ENCODE measurements at regions not wholly inside any gene's neighbourhood (a gene's known extent, or its start where the extent isn't known, plus 50 kb on each side); places are given as distances from the start of the nearest gene placed in this dataset.
"Not testable (repeated sequence)": the region's sequence is repeated elsewhere in the genome, so short reads cannot be mapped to it uniquely, and the experiment has no call there.

DNA sequence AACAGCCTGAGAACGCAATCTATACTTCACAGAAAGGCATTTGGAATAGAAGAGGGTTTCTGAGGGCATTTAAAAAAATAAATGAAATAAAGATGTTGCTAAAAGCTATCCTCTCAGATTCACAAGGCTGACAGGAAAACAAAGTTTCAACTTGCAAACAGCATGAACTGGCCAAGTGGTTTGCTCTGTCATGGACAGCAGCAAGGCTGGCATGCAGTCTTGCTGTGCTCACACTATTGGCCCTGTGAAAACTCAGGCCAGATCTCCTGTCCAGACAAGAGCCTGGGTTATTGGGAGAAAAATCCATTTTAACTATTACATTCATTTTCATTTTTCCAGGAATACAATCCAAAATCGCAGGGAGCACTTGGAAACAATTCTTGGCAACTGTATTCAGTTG lies 506.2 kb upstream of the SLC35B3 start:
- DNase-seq: no peak

DNA sequence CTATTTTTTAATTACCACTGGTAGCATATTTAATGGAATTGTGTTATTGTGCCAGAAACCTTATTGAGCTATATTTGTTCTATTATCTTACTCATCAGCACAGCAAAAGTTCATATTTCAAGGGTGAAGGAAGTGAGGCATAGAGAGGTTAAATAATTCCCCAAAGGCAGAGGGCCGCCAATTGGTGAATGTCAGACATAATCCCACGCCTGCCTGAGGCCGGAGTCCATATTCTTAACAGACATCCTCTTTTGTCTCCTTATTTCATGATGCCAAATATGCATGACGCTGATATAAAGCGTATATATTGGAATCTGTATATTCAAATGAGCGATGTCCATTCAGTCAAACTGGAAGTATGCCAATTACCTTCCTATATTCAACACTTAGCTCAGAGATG lies 505.0 kb upstream of the SLC35B3 start:
- peak in 1 of 2 experiments; percentile 18 for DNase-seq

DNA sequence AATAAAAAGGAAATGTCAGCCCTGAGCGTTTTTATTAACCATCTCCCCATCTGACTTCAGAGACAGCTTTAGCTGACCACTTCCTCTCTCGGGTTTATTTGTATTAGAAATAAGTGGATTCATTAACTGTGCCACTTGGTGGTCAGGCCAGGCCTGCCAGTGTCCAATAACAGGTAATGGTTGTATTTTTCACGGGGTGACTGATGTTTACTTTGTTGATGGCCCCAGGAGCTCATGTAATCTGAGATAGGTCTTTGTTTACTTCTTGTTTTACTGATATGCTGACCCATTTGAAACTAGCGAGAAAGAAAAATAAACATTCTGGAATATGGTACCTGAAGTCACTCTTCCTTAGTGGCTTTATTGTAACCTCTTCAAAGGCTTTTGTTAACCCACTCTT lies 504.3 kb upstream of the SLC35B3 start:
- DNase-seq: peak; percentile 40 to 61

DNA sequence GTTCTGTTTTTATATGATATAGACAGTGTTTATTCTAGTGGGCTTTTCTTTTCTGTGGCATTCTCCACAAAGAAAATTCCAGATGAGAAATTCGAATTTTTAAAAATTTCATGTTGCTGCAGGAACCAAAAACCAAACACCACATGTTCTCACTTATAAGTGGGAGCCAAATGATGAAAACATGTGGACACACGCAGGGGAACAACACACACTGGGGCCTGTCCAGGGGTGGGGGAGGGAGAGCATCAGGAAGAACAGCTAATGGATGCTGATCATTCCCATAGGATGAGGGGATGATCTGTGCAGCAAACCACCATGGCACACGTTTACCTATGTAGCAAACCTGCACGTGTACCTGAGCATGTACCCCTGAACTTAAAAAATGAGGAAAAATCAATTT lies 499.0 kb upstream of the SLC35B3 start:
- DNase-seq: no peak

DNA sequence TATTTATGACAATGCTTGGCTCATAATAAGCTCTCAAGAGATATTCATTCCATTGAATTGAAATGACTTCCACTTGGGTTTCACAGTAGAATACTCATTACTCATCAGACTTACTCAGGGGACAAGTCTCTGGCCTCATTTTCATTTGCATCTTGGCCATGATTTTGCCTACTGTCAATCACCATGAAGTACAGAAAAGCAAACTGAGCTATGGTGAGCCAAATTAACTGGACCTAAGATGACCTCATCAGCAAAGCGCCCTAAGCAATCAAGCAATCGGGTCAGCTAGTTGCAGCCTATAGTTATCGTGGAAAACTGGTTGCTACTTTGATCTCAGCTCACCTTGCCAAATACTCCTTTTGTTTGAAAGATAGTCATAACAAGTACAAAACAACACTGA lies 494.7 kb upstream of the SLC35B3 start:
- DNase-seq: no peak

DNA sequence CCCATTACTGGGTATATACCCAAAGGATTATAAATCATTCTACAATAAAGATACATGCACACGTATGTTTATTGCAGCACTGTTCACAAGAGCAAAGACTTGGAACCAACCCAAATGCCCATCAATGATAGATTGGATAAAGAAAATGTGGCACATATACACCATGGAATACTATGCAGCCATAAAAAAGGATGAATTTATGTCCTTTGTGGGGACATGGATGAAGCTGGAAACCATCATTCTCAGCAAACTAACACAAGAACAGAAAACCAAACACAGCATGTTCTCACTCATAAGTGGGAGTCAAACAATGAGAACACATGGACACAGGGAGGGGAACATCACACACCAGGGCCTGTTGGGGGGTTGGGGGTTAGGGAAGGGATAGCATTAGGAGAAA lies 484.9 kb upstream of the SLC35B3 start:
- not testable (repeated sequence) for DNase-seq

DNA sequence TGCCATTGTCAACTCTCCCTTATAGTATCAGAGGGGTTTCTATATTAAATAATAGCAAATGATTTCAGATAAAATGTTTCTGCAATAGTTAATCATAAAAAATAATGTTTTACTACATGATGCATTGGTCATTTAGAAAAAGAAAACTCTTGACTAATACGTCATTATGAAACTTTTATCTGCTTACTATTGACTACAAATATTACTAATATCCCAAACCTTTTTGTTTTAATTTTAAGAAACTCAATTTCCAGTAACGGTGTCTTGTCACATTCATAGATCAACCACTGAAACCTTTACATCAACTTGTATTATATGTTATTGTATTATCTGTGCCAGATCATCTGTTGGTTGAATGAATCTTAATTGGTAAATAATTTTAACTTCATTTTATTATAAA lies 482.9 kb upstream of the SLC35B3 start:
- DNase-seq: no peak

DNA sequence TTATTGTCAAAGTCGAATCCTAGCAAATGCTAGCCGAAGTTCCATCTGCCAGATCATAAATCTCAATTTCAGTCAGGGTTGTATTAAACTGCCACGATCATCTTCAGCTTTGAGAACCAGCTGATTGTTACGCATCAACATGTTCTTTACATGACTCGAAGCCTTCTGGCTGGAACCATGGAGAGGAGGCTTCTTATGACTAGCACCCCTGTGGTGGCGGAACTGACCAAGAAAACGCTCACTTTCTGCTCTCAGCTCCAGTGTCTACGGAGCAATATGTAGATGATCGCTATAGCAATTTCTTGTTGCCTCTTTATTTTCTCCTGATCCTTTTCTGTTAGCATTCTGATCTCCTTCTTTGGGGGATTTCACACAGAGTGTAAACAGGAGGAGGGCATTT lies 479.4 kb upstream of the SLC35B3 start:
- DNase-seq: no peak

DNA sequence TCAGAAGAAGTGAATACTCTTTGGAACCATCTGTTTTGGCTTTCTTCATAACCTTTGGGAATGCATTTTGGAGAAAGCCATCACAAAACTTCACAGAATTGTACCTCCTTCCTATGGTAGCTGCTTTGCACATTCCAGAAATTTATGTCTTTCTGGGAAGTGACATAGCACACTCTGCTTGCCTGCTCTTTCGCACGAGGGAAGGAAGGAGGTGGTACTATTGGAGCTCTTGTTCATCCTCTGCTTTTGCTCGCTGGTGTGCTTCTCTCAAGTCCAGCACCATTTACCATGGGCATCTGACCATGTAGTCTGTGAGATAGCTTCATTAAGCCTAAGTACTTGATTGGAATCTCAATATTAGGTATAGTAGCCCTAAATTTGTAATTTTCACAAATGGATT lies 473.3 kb upstream of the SLC35B3 start:
- DNase-seq: no peak

DNA sequence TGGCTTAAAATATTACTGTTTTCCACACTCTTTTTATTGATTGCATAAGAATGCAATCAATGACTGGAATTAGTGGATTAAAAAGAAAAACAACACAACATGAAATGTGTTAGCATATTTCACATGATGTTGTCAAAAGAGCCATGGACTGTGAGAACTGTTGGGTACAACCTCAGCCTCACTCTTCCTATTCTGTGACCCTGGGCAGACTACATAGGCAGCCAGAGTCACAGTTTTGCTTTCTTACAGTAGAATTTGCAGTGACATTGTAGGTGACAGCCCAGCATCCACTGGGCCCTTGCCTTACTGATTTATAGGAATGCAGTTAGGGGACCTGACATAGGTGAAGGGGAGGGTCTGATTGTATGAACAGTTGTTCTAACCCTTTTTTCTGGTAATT lies 471.4 kb upstream of the SLC35B3 start:
- no peak for DNase-seq

DNA sequence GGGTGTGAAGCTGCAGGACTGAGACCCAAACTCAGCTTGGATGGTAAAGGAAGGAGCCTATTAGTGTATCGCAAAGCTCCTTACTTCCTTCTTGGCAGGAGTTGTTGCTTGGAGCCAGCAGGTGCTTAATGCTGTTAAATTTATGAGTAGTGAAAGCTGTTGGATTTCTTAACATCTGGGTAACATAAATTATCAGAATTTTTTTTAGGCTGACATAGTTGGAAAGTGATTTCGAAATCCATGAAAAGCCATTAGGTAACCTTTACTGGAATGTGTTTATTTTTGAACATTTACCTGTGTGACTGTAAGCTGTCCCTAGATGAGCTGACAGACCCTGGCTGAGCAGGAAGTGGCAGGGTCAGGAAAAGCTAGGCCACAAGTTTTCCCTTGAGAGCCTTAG lies 470.4 kb upstream of the SLC35B3 start:
- no peak for DNase-seq

DNA sequence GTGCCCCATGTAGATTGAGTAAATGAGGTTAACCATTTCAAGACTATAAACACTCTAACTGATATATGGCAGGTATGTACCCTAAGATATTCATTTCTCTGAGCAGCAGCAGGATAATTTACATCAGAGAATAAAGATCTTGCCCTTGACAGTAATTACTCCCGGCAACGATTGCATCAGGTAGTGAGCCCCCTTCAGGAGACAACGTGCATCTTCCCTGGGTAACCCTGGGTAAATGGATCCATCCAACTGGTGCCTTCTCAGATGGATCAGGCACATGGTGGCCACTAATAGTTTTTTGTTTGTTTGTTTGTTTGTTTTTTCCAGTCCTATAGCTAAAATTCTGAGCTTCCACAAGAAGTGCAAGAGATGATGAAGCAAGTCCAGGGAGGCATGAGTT lies 469.4 kb upstream of the SLC35B3 start:
- DNase-seq: no peak

DNA sequence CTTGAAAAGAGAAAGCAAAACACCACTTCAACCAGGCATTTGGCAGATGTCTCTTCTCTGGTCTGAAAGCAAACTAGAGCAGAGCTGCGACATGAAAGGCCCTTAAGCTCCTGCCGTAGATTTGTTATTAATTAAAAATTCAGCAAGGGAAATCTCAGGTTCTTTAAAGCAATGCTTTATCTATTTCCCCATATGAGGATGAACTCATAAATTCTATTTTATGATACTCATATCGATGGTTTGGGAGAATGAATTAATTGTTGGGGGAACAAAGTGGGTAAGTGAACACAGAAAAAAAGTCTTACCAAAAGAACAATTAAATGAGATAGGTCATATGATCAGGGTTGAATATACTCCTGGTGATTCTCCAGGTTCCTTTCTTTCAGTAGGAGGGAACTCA lies 464.7 kb upstream of the SLC35B3 start:
- DNase-seq: no peak

DNA sequence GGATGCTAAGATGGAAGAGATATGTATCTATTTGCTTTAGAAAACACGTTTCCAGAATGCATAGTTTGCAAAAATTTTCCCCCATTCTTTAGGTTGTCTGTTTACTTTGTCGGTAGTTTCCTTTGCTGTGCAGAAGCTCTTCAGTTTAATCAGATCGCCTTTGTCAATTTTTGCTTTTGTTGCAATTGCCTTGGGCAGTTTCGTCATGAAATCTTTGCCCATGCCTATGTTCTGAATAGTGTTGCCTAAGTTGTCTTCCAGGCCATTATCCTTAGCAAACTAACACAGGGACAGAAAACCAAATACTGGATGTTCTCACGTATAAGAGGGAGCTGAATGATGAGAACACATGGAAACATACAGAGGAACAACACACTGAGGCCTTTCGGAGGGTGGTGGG lies 454.2 kb upstream of the SLC35B3 start:
- DNase-seq: no peak

DNA sequence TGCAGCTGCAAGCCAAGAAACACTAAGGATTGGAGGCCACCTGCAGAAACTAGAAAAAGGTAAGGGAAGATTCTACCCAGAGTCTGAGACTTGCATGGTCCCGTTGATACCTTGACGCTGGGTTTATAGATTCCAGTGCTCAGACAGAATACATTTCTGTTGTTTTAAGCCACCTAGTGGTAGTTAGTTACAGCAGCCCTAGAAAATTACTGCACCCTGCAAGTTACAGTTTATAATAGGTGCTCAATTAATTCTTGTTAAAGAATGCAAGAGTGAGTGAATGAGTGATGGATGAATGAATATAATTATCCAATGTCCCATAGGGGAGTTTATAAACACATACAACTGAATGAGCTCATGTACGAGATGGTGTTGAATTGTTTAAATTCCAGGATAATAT lies 453.1 kb upstream of the SLC35B3 start:
- peak in 1 of 2 experiments; percentile 18 for DNase-seq

DNA sequence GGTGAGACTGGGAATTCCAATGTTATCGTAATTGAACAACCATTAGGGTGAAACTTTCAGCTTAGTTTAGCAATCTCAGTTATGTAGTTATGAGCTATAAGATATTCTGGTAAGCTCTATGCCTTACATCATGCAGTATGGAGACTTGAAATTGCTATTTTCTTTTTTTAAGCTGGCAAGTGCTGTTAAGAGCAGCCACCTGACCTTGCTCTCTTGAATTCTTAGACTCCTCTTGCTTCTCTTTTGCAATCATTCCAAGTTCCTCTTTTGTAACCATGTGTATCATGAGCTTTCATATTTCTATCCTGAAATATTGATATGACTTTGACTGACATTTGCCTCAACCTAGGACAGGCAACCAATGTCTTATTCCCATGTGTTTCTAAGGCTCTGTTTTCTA lies 446.3 kb upstream of the SLC35B3 start:
- no peak for DNase-seq

DNA sequence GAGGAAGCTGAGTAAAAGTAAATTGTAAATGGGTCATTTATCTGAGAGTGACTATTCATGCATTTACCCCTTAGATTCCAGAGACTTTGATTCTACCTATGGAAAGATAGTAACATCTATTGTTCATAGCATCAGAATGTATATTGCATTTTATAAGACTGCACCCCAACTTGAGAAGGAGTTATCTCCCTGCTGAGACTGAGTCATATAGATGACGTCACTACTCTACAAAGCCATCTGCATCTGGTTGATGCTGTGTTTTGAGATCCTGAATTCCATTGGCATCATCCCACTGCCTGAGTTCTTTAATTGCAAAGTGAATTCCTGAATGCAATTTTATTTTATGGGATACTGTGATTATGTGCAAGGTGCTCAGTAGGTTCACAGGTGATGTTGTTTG lies 444.0 kb upstream of the SLC35B3 start:
- DNase-seq: no peak

DNA sequence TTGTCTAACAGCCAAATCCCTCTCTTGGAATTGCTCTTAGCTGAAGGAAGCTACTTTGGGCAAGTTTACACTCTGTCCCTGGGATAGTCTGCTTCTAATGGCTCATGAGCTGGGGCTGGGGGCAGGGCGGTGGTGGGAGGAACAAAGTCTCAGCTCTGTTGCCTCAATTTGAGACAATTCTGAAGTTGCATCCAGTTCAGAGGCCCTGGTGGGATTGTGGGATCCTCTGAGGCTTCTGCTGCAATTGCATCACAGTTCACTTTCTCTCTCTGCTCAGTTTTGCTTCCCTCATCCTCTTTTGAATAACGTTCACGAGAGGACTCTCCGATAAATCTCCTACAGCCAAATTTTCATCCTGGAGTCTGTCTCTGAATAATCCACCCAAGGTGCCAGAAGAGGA lies 440.6 kb upstream of the SLC35B3 start:
- no peak for DNase-seq

DNA sequence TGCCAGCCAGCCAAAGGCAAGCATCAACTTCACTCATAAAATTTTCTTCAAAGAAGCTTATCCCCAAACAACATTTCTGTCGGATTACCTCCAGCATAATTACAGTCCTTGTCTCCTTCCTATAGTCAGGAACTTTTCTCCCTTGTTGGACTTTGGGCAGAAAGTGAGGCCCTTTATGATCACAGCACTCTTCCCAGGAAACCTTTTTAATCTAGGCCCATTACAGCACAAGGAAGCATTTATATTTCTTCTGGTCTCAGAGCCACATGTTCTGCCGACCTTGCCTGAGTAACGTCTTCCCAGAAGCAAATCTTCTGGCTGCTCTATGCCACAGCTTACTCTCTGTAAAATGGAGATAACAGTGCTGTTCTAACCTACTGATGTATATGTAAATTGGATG lies 437.2 kb upstream of the SLC35B3 start:
- no peak for DNase-seq

DNA sequence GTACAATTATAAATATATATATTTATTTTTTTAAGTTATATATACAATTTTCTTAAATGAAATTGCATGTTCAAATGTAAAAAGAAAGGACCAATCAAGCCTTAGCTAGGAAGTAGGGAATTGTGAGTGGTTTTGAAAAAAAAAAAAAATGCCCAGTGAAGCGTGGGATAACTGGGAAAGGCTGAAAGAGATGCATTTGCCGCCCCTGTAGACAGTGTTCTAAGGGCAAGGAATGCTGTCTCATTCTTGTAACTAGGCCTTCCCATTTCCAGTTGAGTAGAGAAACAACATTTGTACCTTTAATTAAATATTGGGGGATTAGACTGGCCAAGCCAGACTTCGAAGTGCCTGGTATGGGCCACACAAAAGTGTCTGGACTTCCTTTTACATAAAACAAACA lies 430.1 kb upstream of the SLC35B3 start:
- DNase-seq: no peak

DNA sequence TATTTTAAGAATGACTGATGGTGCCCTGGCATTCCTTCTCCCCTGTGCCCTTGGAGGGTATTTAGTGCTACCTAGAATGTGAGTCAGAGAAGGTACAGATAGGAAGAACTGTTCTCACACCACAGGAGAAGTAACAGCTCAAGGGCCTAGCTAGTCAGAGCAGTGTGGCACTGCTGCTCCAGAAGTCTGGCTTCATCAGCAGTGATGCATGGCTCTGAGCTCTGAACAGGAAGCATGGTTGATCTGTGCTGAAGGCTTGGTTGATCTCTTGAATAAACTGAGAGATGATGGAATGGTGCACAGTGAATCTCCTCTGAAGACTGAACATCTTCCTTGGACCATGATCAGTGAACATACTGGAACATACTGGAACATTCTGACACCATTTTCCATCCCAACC lies 425.3 kb upstream of the SLC35B3 start:
- DNase-seq: no peak

DNA sequence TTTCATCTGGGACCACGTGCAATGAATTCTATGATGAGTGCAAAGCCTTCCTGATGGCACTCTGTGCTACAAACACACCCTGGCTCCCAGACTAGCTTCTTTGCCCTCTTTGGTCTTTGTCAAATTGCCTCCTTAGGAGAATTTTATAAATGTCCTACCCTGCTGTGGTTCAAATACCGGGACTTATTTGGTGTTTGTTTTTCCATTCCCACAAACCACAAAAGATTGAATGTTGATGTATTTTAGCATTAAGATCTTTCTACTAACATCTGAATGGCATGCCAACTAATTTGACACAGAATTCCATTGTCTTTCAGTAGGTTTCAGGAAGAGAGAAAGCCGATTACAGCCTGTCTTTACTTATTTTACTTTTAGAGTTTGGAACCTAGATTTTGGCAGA lies 424.2 kb upstream of the SLC35B3 start:
- DNase-seq: no peak

DNA sequence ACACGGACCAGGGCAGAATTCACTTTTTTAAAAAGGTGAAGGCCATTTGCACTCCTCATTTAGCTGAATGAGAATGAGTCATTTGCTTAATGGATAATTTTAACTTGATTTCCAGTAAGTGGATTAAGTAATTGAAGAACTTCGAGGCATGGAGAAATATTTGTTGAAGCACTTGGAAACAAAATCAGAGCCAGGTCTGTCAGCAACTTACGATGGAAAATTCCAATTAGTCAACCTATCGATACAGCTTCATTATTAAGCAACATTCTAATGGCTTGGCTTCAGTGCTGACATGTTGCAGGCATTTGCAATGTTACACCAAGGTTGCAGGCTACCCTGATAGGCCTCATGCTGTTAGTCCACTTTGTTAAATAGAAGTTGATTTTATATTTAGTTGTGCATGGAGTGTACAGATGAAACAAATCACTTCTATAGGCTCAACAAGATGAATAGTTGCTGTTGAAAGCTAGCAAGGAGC lies 423.5 kb upstream of the SLC35B3 start:
- DNase-seq: no peak

DNA sequence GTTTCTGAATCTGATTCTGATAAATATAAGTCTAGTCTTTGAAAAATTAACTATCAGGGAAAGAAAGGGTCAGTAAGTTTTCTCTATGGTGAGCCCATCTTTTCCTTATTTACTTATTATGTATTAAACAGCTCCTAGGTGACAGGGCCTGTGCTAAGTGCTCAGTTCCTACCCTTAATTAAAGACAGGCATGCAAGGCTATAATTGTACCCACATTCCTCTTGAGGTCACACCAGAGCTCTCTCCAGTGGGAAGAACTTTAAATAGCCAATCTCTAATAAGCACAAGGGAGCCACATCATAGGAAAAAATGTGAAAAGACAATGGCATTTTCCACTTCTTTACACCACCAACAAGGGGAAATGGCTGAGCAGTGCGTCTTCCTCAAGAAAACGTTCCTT lies 421.8 kb upstream of the SLC35B3 start:
- no peak for DNase-seq

DNA sequence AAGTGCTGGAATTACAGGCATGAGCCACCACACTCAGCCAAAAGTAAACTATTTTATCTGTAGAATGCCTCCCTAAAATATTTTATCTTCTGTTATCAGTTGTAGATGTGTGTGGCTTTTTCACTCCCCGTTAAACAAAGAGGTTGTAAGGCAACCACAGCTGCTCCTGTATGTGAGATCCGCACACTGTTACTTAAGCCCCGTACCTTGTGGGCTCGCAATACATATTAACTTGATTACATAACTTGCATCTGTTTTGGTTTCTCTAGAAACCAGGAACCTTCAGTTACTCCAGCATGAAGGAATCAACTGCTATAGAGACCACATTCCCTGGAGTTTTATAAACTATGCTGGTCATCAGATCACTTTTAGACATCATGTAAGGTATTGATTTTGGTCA lies 420.1 kb upstream of the SLC35B3 start:
- no peak for DNase-seq

DNA sequence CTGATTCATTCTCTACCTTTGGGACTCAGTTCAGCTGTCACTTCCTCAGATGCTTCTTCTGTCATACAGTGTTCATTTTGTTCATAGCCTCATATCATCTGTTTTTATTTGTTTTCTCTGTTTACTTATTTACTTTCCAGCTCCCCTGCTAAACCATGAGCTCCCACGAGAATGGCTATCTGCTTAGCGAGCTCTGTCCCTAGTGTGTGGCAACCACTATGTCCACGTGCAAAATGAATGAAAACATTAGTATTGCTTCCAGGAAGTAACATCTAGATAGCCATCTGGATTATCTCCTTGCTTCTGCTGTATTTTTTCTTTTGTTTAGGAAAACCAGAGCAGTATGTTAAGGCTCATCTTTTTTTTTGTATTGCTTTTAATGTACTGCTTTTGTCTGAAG lies 417.0 kb upstream of the SLC35B3 start:
- DNase-seq: no peak
